DMS53 treated with DMSO at 0.1 percent for 48 hours (cell line): ENCODE measurements at regions not wholly inside any gene's neighbourhood (a gene's known extent, or its start where the extent isn't known, plus 50 kb on each side); places are given as distances from the start of the nearest gene placed in this dataset.

Source experiments
- DNase-seq: peaks from one replicate; lab custom pipeline; 2025; ENCODE audit not compliant: unreplicated experiment; lab: John Stamatoyannopoulos, UW

DNA sequence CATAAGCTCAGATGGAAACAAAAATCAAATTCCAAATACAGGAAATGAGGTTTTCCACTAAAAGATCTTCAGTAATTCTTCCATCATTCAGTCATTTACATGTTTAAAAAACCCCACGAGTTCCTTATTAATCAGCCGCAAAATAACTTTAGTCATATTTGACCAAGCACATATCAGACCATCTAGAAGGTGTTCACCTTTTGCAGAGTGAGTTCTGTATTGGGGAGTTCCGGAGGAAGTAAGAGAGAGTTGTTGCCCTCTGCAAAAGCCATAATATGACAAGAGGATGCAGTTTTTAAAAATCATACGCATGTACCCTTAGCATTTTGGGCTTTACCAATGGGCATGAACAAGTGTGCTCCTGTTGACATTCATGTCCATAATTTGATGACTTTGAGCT lies 61.6 kb downstream of the CCR1 start:
- no peak for DNase-seq

DNA sequence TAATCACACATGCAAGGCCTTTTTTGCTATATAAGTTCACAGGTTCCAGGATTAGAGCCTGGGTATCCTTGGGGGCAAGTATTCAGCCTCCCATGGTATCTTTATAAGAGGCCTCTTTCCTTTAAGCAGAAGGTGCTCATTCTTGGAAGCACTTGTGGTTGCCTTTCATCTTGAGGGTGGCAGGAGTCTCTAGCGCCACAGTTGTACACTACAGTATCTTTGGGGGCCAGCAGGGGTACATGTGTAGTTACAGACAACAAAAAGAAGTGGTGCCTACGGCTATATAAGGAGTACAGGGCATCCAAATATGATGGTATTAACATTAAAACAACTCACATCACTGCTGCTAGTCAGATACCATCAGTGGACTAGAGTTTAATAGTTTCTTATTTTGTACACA lies 62.1 kb downstream of the CCR1 start:
- no peak for DNase-seq

DNA sequence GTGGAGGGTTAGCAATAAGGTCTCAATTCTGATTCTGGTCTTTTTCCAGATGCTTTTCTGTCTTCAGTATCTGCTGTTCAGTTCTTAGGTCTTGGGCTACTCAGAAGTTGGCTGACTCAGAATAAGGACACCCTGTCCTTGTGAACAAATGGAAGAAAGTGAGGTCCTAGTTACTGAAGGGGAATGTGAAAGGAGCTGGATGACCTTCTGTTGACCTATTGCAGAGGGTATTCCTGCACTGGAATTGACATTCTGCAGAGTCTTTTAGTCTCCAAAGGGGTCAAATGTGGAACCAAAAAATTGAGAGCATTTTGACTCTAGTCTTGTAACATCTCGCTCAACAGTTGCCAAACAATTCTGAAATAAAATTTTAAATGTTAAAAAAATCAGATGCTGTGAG lies 63.0 kb downstream of the CCR1 start:
- DNase-seq, result no peak

DNA sequence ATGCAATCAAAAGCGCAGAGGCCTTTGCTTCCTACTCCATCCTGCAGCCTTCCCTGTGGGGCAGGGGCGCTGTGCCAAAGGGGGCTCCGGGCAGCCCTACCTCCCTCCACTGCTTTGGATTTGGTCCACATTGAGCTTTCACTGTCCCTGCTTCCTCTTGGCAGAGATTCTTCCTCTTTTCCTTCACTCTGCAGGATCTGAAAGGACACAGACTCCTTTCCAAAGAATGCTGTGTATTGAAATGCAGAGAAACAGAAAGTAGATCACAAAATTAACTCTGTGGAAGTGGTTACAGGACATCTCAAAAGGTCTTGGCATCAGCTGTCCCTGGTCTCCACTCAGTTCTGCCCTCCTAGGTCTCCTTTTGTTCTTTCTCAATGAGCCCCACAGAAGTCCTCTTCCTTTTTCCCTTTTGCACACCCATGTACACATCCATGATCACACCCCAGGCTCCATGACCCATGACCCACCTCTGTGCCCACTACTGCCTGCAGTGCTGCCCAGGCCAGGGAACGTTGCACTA lies 64.1 kb downstream of the CCR1 start:
- DNase-seq, result no peak

DNA sequence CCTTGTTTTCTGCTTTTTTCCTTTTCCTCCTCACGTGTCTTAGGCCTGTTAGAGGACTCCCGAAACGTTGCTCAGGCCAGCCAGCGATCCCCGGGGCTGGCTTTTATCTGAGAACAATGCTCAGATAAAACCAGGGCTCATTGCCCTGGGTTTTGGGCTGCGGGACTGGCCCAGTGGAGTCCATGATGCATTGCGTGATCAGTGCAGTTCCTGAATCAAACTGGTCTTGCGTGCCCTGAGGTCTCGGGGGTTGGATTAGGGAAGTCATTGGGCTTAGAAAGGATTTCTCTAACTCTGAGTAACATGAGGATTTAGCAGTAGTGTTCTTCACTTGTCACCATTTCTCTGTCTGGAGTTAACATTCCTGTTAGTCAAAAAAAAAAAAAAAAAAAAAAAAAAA lies 66.3 kb downstream of the CCR1 start:
- no peak for DNase-seq

DNA sequence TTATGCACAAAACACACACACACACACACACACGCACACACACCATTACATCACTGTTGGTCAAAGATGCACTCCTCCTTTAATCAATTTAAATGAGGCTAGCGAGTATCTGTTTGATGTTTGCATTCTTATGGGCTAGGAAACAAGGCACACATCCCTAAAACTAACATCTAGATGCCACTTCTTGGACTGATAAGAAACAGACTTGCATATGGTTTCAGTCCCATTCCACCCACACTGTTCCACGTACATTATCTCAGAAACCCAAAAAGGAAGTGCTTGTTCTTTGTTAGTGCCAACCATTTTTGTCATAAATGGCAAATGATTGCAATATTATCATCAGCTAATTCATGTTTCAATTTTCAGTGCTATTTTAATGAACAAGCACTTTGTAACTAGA lies 69.5 kb downstream of the CCR1 start:
- no peak for DNase-seq

DNA sequence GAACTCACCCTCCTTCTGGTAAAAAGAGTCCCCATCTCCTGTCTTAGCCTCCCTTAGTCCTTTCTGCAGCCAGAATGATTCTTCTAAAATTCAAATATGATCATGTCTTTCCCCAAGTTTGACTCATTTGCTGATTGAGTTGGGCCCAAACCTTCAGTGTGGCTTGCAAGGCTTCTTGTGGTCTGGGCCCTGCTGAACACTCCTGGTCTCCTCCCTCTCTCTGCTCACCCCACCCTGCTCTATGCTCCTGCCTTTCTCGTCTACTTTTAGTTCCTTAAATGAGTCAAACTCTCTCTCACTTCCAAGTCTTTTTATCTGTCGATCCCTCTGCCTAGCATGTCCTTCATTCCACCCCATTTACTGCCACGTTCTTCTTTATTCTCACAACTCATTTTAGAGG lies 72.6 kb downstream of the CCR1 start:
- no peak for DNase-seq

DNA sequence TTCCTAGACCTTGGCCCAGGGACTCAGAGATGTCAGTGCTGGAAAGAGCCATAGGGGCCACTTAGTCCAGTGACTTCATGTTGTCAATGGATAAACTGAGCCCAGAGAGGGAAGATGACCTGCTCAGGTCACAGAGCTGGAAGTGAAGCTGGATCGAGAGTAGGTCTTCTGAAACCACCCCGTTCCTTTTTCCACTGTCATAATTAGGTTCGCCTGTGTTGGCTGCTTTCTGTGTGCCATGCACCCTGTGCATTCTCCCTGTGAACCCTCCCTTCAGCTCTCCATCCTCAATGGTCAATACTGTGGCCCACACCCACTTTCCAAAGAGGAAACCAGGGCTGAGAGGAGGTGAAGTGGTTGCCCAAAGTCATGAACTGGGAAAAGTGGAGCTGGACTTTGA lies 74.8 kb downstream of the CCR1 start:
- no peak for DNase-seq

DNA sequence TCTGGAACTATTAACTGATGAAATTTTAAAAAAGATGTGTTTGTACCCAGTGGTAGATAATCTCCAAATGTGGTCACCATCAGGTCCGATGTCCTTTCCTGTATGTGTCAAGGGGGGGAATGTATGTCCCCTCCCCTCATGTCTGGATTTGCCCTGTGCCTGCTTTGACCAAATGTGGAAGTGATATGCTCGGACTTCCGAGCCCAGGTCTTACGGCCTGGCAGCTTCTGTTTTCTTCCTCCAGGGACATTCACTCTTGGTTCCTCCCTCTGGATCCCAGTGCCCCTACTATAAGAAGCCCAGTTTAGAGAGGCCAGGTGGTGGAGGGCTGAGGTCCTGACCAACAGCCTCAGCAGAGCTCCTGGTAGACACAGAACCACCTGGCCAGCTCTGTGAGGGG lies 75.5 kb downstream of the CCR1 start:
- DNase-seq, result no peak

DNA sequence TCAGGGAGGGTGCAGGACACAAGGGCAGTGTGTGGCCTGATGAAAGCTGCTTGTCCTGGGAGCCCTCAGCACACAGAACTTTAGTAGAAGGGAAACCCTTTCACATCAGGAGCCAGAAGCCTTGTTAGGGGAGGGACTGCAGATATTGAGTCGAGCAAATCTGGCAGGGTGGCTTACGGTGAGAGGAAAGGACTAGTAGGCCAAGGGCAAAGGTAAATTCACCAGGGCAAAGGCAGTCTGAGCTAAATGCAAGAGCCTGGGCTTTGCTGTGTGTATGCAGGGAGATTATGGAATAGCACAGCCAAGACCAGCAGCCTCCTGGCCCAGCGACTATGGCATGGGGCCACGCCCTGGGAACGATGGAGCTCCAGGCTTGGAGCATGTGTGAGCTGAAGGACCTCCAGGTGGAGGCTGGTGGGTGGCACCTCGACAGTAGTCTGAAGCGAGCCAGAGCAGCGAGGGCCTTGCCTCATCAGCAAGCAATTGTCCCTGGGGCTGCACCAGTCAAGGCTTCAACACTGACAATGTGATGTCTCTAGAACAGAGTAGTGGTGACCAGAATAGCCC lies 76.1 kb downstream of the CCR1 start:
- DNase-seq, result no peak

DNA sequence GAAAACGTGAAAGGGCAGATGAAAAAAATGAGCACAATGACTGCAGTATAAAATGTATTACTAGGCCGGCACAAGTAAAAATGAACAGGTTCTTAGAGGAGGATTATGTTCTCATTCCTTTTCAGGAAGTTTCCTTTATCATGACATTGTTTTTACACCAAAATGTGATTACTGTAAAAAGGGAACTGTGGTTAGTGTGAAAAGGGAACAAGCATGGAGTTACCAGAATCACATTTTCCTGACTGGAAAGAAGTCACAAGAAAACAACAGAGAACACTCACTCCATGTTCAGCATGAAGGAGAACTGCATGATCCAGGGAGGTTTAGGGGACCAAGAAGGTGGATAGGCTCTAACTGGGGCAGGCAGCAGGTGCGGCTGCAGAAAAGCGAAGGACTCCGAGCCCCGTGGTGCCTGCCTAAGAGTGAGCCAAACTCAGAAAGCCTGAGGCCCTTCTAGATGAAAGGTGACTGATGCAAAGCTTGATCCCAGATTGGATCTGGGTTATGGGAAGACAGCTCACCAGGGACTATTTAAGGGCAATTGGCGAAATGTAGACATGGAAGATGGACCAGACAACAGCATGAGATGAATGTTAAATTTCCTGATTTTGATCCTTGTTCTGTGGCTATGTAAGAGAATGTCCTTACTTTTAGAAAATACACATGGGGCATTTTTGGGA lies 77.3 kb downstream of the CCR1 start:
- no peak for DNase-seq

DNA sequence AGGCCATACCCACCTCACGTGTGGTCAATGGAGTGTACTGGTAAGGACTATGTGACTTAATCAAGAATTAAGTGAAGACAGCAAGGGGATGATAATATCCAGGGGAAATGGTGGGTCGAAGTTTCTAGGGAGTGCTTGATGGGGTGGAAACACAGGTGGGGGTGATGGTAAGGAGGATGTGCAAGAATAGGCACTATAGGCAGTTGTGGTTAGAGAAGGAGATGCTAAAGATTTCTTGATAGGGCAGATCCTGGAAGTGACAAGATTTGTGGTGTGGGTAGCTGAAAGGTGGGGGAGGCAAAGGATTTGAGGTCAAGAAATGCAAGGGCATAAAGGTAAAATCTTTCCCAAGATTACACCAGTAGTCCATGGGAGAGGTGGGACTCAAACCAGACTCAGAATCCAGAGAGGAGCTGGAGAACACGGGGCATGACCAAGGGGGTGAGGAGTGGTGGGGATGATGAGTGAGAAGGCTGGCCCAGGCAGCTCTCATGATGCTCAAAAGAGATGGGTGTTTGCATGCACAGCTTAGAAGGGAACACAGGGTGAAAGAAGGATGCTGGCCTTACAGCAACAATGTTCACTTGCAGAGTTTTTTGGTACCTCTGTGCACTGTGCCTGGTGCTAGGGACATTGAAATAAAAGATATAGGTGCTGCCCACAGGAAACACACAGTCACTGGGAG lies 78.4 kb downstream of the CCR1 start:
- no peak for DNase-seq

DNA sequence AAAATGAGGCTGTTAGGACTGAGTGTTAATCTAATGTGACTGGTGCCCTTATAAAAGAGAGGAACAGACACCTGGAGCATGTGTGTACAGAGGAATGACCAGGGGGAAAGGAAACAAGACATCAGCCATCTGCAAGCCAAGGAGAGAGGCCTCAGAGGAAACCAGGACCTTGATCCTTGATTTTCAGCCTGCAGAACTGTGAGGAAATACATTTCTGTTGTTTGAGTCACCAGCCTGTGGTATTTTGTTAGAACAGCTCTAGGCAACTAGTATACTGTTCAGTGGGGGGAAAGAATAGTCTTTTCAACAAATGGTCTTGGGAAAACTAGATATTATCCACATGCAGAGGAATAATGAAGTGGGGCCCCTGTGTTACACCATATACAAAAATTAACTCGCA lies 80.6 kb downstream of the CCR1 start:
- no peak for DNase-seq

DNA sequence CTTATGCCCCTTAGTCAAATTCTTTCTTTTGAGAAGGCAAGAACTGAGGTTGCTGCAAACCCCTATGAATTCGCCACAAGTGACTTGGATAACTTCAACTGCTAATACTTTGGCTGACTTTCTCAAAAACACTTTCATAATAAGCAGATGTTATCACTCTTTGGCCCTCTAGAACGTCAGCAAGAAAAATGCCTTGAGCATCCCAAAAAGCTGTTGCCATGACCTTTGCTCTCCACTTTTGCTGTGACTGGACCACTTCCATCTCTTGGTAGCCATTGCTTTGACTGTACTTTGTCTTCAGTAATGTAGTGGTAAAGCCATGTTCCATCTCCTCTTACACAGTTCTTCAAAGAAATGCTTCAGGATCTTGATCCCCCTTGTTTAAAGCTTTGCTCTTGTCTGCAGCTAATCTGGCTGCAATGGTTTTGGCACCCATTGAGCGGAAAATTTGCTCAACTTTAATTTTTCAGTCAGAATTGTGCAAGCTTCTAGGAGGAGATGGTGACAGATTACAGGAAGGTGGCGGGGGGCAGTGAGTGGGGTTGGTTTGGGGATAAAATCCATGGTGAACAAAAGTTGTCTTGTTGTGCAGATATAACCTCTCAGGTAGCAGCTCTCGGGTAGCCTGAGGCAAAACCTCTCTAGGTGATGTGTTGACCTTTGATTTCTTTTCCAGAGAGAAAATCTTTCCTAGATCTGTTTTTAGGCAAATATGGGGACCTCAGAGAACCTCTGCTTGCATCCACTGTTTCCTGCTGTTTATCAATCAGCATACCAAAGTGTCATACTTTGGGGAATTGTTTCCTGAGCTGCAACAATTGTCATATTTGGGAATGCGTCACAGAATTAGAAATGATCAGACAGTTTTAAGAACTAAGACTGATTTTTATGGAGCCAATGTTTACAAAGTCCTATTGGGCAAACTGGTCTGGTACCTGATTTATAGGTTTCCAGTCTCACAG lies 83.6 kb downstream of the CCR1 start:
- DNase-seq, result no peak

DNA sequence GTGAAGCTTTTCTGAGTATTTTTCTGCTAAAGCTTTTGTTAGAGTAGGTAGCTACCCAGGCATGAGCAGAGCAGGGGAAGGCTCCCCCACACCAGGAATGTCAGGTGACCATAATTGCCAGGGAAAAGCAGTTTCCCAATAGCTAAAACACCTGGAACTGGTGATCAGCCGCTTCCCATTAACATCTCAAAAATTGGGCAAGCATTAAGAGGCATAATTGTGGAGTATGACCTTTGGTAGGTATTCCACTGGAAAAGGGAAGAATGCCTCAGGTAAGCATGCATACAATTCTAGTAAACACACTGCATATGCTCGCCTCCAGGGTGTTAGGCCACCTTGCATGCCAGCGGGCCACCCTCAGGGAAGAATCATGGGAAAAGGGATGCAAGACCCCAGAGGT lies 84.5 kb downstream of the CCR1 start:
- no peak for DNase-seq

DNA sequence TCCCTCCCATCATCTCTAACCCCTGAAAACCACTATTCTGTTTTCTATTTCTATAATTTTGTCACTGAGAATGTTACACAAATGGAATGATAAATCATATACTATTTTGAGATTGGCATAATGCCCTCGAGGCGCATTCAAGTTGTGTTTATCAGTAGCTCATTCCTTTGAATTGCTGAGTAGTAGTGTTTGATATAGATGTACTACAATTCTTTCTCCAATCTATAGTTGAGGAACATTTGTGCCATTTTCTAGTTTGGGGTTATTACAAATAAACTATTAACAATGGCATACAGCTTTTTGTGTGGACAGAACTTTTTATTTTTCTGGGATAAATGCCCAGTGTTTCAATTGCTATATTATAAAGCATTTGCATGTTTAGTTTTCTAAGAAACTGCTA lies 86.0 kb downstream of the CCR1 start:
- no peak for DNase-seq

DNA sequence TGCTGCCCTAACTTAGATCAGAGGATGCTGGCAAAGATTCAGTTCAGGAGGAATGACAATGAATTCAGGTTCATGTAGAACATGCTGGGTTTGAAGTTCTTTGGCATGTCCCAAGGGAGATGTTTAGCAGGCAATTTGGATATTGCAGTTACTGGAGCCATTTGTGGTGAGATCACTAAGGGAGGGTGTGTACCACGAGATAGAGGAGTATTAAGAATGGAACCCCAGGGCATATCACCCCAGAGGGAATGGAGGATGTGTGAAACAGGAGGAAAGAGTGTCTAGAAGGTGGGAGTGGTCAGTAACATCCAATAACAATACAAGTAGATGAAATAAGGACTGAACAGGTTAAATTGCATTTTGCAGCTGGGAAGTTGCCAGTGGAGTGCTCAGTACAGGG lies 87.1 kb downstream of the CCR1 start:
- no peak for DNase-seq

DNA sequence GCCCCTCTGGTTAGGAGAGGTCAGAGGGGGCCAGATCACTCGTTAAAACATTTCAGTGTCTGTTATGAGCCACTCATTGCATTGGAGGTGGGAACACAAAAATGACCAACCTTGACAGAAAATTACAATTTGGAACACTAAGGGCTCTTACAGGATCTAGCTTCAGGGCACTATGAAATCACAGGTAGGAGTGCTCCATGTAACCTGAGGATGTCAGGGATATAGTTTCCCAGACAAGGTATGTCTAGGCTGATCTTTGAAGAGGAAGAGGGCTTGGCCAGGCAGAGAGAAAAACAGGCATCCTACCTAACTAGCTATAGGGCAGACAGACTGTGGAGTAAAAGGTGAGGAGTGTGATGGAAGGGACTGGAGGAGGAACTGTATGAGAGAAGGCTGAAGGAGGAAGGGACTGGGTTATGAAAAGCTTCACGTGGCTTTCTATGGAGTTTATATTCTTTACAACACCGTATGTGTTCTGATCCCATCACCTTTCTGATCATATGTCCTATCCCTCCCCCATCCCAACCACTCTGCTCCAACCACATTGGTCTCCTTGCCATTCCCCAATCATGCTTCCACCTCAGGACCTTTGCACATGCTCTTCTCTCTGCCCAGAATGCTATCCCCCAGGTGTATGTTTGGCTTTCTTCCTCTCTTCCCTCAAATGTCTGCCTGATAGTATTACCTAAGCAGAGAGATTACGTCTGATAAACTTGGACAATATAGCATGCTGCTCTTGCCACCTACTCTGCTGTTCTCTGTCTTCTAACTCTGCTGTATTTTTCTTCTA lies 88.2 kb downstream of the CCR1 start:
- DNase-seq, result no peak

DNA sequence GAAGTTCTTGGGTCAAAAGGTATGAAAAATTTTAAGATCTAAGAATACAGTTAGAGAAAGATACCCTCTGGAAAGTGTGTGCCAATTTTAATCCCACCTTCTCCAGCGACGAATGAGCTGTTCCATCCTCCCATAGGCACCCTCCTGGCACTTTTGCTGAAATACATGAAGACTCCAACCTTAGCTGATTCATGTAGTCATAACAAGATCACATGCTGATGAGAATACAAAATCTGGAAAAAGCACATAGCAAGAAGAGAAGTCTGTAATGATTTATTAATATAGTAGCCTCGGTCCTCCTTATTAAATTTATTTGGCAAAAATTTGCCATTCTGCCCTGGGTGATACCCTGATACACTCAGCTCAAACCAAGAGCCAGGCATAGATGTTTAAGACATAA lies 88.9 kb downstream of the CCR1 start:
- DNase-seq, result no peak

DNA sequence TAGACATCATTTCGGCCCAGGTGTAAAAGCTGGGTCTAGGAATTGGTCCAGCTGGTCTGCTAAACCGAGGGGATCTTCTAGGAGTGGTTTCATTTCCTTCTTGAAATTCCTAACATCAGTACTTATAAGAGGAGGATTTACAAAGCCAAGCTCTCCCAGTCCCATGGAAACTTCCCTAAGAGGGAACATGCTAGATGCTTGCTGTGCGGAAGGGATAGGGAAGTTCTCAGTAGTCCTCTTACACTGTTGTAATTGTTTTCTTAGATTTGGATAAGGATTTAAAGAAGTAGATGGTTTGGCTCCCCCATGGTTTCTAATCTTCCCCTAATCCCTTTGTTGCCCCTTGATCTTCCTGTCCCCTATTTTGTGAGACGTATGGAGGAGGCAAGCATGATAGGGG lies 89.7 kb upstream of the XCR1 start:
- DNase-seq, result no peak
